ENCODE measurements at regions not wholly inside any gene's neighbourhood (a gene's known extent, or its start where the extent isn't known, plus 50 kb on each side); places are given as distances from the start of the nearest gene placed in this dataset.
"Not testable (repeated sequence)": the region's sequence is repeated elsewhere in the genome, so short reads cannot be mapped to it uniquely, and the experiment has no call there.

- Histone ChIP-seq H3K36me3 (no peaks in the 10 kb centered on the region), H3K9ac (no peak overlapping the region), H3K27ac (no peak overlapping the region), H4K20me1 (no peaks in the 10 kb centered on the region), H3K4me3 (no peak overlapping the region), H3K27me3 (0 out of 22 replicates have a peak, but pooled peaks cover 0 to 4% (median 0%) of the 10 kb centered on the region in 11 experiments), H3K4me1 (peaks cover 4 to 29% (median 20%) of the 10 kb centered on the region in 10 experiments; a peak in 19 of 20 replicates), H3K9me3 (replicated peaks in 1 of 11) (peaks cover 7 to 25% (median 17%) of the 10 kb centered on the region in 11 experiments; a peak in 19 of 22 replicates), H3K4me2 (no peak overlapping the region)
- TF ChIP-seq Cebpa-rat (IDR thresholded peaks at IDR 0.05): no peak
Measured at GRCh38 chrX:120731386-120731785, 101.5 kb upstream of the C1GALT1C1 start.

- not testable (repeated sequence) for H3K4me2 ChIP-seq, H3K9ac ChIP-seq, H4K20me1 ChIP-seq, H3K4me3 ChIP-seq, H3K36me3 ChIP-seq, H3K27me3 ChIP-seq, H3K27ac ChIP-seq
- peaks cover 7 to 22% (median 17%) of the 10 kb centered on the region in 11 experiments; a peak in 19 of 22 replicates for H3K9me3 ChIP-seq (replicated peaks in 1 of 11)
- peaks cover 7 to 36% (median 27%) of the 10 kb centered on the region in 10 experiments; a peak in 19 of 20 replicates for H3K4me1 ChIP-seq
Measured at GRCh38 chrX:120729506-120730255, 99.8 kb upstream of the C1GALT1C1 start.

- no peak overlapping the region for H3K27ac ChIP-seq
- no peaks in the 10 kb centered on the region for H4K20me1 ChIP-seq
- H3K4me3 ChIP-seq: no peak overlapping the region
- peaks cover 2 to 17% (median 12%) of the 10 kb centered on the region in 11 experiments; a peak in 18 of 22 replicates for H3K9me3 ChIP-seq (replicated peaks in 1 of 11)
- TF ChIP-seq Cebpa-rat (IDR thresholded peaks at IDR 0.05): no peak
- H3K4me2 ChIP-seq: peak overlapping the region in 3 of 11 experiments; percentile 41 to 77 (median 55); a peak in 3 of 22 replicates
- H3K4me1 ChIP-seq: peaks cover 7 to 33% (median 25%) of the 10 kb centered on the region in 10 experiments; a peak in 19 of 20 replicates
- H3K9ac ChIP-seq: no peak overlapping the region
- no peaks in the 10 kb centered on the region for H3K36me3 ChIP-seq
- H3K27me3 ChIP-seq: peaks cover 0 to 4% (median 0%) of the 10 kb centered on the region in 11 experiments; a peak in 1 of 22 replicates
Measured at GRCh38 chrX:120727911-120728310, 98.1 kb upstream of the C1GALT1C1 start.

- no peak for TF ChIP-seq Cebpa-rat (IDR thresholded peaks at IDR 0.05)
- Histone ChIP-seq H3K9ac (no peak overlapping the region), H3K9me3 (replicated peaks in 1 of 11) (peaks cover 0 to 12% (median 8%) of the 10 kb centered on the region in 11 experiments; a peak in 9 of 22 replicates), H3K4me2 (peak overlapping the region in 8 of 11 experiments; percentile 27 to 77 (median 54); a peak in 15 of 22 replicates), H3K27ac (no peak overlapping the region), H3K4me1 (peaks cover 7 to 33% (median 25%) of the 10 kb centered on the region in 10 experiments; a peak in 19 of 20 replicates), H3K4me3 (no peak overlapping the region), H3K27me3 (peaks cover 0 to 4% (median 0%) of the 10 kb centered on the region in 11 experiments; a peak in 1 of 22 replicates), H3K36me3 (no peaks in the 10 kb centered on the region), H4K20me1 (no peaks in the 10 kb centered on the region)
Measured at GRCh38 chrX:120727452-120727851, 97.6 kb upstream of the C1GALT1C1 start.

- Histone ChIP-seq H4K20me1 (no peaks in the 10 kb centered on the region), H3K4me3 (no peak overlapping the region), H3K27ac (no peak overlapping the region), H3K4me1 (peaks cover 7 to 33% (median 25%) of the 10 kb centered on the region in 10 experiments; a peak in 19 of 20 replicates), H3K9ac (no peak overlapping the region), H3K4me2 (peak overlapping the region; percentile 4 to 77 (median 53); a peak in 18 of 22 replicates), H3K27me3 (peaks cover 0 to 4% (median 0%) of the 10 kb centered on the region in 11 experiments; a peak in 1 of 22 replicates), H3K9me3 (replicated peaks in 1 of 11) (peaks cover 0 to under 1% (median 0%) of the 10 kb centered on the region in 11 experiments; a peak in 2 of 22 replicates), H3K36me3 (no peaks in the 10 kb centered on the region)
- no peak for TF ChIP-seq Cebpa-rat (IDR thresholded peaks at IDR 0.05)
Measured at GRCh38 chrX:120726294-120726693, 96.4 kb upstream of the C1GALT1C1 start.

GRCh38 chrX:120725874-120726273, 96.0 kb upstream of the C1GALT1C1 start:
- no peaks in the 10 kb centered on the region for H3K36me3 ChIP-seq
- no peaks in the 10 kb centered on the region for H4K20me1 ChIP-seq
- peak overlapping the region; percentile 4 to 77 (median 53); a peak in 18 of 22 replicates for H3K4me2 ChIP-seq
- H3K9me3 ChIP-seq (replicated peaks in 1 of 11): no peaks in the 10 kb centered on the region; a peak in 2 of 22 replicates
- H3K27ac ChIP-seq: no peak overlapping the region
- no peak overlapping the region for H3K4me3 ChIP-seq
- peaks cover 7 to 33% (median 25%) of the 10 kb centered on the region in 10 experiments; a peak in 19 of 20 replicates for H3K4me1 ChIP-seq
- TF ChIP-seq Cebpa-rat (IDR thresholded peaks at IDR 0.05): no peak
- no peak overlapping the region for H3K9ac ChIP-seq
- H3K27me3 ChIP-seq: peaks cover 0 to 4% (median 0%) of the 10 kb centered on the region in 11 experiments; a peak in 1 of 22 replicates

- Histone ChIP-seq H3K9ac (no peak overlapping the region), H3K36me3 (no peaks in the 10 kb centered on the region), H3K27ac (no peak overlapping the region), H3K4me2 (no peak overlapping the region), H3K9me3 (replicated peaks in 1 of 11) (peaks cover 0 to 5% (median 0%) of the 10 kb centered on the region in 11 experiments; a peak in 4 of 22 replicates), H4K20me1 (no peaks in the 10 kb centered on the region), H3K4me3 (no peak overlapping the region), H3K27me3 (no peaks in the 10 kb centered on the region), H3K4me1 (no peaks in the 10 kb centered on the region)
- no peak for TF ChIP-seq Cebpa-rat (IDR thresholded peaks at IDR 0.05)
Measured at GRCh38 chrX:120719622-120720021, 89.8 kb upstream of the C1GALT1C1 start.

- peaks cover 0 to 5% (median 0%) of the 10 kb centered on the region in 11 experiments; a peak in 4 of 22 replicates for H3K9me3 ChIP-seq (replicated peaks in 1 of 11)
- H3K9ac ChIP-seq: no peak overlapping the region
- no peaks in the 10 kb centered on the region for H3K36me3 ChIP-seq
- TF ChIP-seq Cebpa-rat (IDR thresholded peaks at IDR 0.05): no peak
- no peaks in the 10 kb centered on the region for H4K20me1 ChIP-seq
- H3K4me1 ChIP-seq: no peaks in the 10 kb centered on the region
- no peak overlapping the region for H3K4me2 ChIP-seq
- no peak overlapping the region for H3K27ac ChIP-seq
- H3K4me3 ChIP-seq: no peak overlapping the region
- H3K27me3 ChIP-seq: no peaks in the 10 kb centered on the region
Measured at GRCh38 chrX:120718969-120719368, 89.1 kb upstream of the C1GALT1C1 start.

GRCh38 chrX:120702337-120702736, 72.5 kb upstream of the C1GALT1C1 start:
- H3K9ac ChIP-seq, H3K36me3 ChIP-seq, H4K20me1 ChIP-seq, H3K27me3 ChIP-seq, H3K27ac ChIP-seq, H3K4me2 ChIP-seq, H3K4me1 ChIP-seq, H3K4me3 ChIP-seq: not testable (repeated sequence)
- peaks cover 22 to 35% (median 28%) of the 10 kb centered on the region in 11 experiments for H3K9me3 ChIP-seq (replicated peaks in 1 of 11)

Data from BLaER1 treated with 17β-estradiol and CSF1 and Interleukin-3, amounts not matched to agents 10 nM and 100 nM (cell line).